Immature natural killer cell (primary cell): ENCODE measurements at regions not wholly inside any gene's neighbourhood (a gene's known extent, or its start where the extent isn't known, plus 50 kb on each side); places are given as distances from the start of the nearest gene placed in this dataset.

Experiments used
- DNase-seq, 3 donors: peaks; one replicate each; pipeline ENCODE4 v3.0.0; 2022; ENCODE audit warnings: mixed read lengths in 1 of 3
- H3K27ac Mint-ChIP-seq, 6 donors: one replicate each; pipeline ENCODE4 v1.8.0; 2020; ENCODE audit warnings: mixed read lengths in 6 of 6, mild to moderate bottlenecking in 5 of 6, inconsistent platforms in 4 of 6, moderate library complexity in 3 of 6
- H3K27me3 Mint-ChIP-seq, 3 donors: one replicate each; pipeline ENCODE4 v1.8.0; 2020 to 2021; ENCODE audit warnings: low read depth in 3 of 3, mild to moderate bottlenecking in 3 of 3, mixed read lengths in 3 of 3, moderate library complexity in 3 of 3, inconsistent platforms in 1 of 3
- H3K36me3 Mint-ChIP-seq, 3 donors: one replicate each; pipeline ENCODE4 v1.8.0; 2020; ENCODE audit warnings: mixed read lengths in 3 of 3, inconsistent platforms in 2 of 3, mild to moderate bottlenecking in 2 of 3
- H3K4me1 Mint-ChIP-seq, 2 donors: one replicate each; pipeline ENCODE4 v1.8.0; 2020; ENCODE audit warnings: inconsistent platforms in 2 of 2, mild to moderate bottlenecking in 2 of 2, mixed read lengths in 2 of 2, moderate library complexity in 1 of 2
- H3K4me3 Mint-ChIP-seq, 5 donors: one replicate each; pipeline ENCODE4 v1.8.0; 2020; ENCODE audit warnings: mild to moderate bottlenecking in 5 of 5, mixed read lengths in 5 of 5, inconsistent platforms in 3 of 5, moderate library complexity in 3 of 5
- H3K9me3 Mint-ChIP-seq, 6 donors: one replicate each; pipeline ENCODE4 v1.8.0; 2020; ENCODE audit warnings: mild to moderate bottlenecking in 6 of 6, mixed read lengths in 6 of 6, inconsistent platforms in 4 of 6, moderate library complexity in 3 of 6

DNA sequence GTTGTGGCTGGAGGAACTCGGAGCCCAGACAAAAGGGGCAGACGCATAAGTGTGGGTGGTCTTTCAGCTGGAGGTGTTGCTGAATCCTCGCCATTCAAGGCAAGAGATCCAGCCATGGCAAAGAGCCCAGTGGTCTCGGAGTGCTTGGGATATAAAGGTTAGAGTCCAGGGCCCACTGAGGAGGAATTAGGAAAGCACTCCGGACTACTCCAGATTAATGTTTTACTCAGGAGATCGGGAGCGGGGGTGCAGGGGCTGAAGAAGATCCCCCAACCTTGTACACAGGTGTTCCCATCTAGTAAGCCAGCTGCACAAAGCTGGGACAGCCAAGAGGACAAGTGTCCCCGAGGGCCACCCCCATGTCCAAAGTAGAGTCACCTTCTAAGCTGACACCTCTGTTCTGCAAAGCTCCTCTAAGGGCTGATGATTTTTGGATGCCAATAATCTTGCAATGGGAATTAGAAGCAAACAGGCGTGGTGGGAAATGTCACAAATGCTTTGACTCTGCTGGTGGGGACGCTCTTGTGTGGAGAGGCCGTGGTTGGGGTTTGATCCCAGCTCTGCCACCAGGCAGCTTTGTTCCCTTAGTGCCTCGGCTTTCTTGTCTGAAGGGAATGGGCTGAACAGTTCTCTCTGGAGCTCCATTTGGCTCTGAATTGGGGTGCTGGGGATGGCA, 194.3 kb upstream of the SOX1 start:
- H3K4me1 Mint-ChIP-seq = no peaks in the 10 kb centered on the region

DNA sequence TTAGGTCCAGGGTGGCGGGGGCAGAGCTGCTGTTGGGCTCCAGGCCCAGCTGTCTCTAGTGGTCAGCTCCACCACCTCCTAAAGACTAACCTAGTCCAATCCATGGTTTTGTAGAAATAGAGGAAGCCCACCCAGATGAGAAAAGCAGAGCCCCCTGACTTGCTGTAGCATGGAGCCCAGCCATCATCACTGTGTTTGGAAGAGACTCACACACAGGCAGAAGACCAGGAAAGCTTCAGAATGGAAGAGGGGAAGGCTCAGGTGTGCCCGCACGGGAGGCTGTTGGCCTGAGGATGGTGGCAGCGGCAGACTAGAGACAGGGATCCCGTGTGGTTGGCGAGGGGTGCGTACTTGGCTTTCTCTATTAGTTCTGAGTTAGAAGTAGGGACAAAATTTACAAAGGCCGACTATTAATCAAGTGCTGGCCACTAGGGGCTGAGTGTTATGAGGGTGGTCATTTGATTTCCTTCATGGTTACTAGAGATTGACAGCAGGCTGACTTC, 193.2 kb upstream of the SOX1 start:
- no peak overlapping the region for H3K27ac Mint-ChIP-seq

More for the DNA sequence above, 194.3 kb upstream of the SOX1 start:
- H3K36me3 Mint-ChIP-seq = no peaks in the 10 kb centered on the region
- peaks cover 0 to 4% (median 0%) of the 10 kb centered on the region in 6 donors for H3K9me3 Mint-ChIP-seq
- peaks cover 0 to 4% (median 0%) of the 10 kb centered on the region in 3 donors for H3K27me3 Mint-ChIP-seq
- no peak for DNase-seq
- H3K27ac Mint-ChIP-seq = no peak overlapping the region
- H3K4me3 Mint-ChIP-seq = no peak overlapping the region

DNA sequence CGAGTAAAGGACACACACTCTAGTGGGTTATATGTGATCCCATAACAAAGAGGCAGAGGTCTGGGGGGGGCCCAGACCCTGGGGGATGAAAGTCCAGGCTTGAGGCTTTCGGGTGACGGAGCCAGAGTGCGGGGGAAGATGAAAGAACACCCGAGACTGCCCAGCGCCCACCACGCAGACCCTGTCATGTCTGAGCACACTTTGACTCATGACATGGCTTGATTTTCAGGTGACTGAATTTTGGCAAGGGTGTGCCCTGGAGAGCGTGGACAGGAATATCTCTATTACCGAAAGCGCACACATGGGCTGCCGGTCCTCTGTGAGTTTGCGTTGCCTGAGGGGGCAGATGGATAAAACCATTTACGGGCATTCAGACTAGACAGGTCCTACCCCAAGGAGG, 192.0 kb upstream of the SOX1 start:
- peaks cover 0 to 2% (median 0%) of the 10 kb centered on the region in 3 donors for H3K27me3 Mint-ChIP-seq
- no peak overlapping the region for H3K4me3 Mint-ChIP-seq
- H3K27ac Mint-ChIP-seq = no peak overlapping the region
- no peaks in the 10 kb centered on the region for H3K9me3 Mint-ChIP-seq
- DNase-seq = no peak
- H3K4me1 Mint-ChIP-seq = no peaks in the 10 kb centered on the region
- no peaks in the 10 kb centered on the region for H3K36me3 Mint-ChIP-seq

More for the DNA sequence above, 193.2 kb upstream of the SOX1 start:
- no peak overlapping the region for H3K4me3 Mint-ChIP-seq
- H3K36me3 Mint-ChIP-seq = no peaks in the 10 kb centered on the region
- peaks cover 0 to 2% (median 0%) of the 10 kb centered on the region in 3 donors for H3K27me3 Mint-ChIP-seq
- no peaks in the 10 kb centered on the region for H3K4me1 Mint-ChIP-seq
- DNase-seq = no peak
- H3K9me3 Mint-ChIP-seq = no peaks in the 10 kb centered on the region

DNA sequence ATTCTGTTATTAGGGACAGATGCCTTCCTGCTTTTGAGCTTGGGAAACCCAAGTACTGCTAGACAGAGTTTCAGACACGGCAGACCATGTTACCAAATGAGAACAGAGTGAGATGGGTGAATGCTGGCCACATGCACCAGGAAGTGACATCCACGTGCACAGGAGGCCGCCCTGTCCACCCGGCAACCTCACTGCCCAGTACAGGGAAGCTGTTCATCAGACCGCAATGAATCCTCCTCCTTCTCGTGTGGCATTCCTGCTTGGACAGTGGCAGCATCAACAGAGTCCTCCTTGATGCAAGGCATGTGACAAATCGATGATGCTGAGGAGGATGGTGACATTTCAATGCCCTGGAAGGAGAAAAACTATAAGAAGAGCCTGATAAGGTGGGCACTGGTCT, 191.0 kb upstream of the SOX1 start:
- no peaks in the 10 kb centered on the region for H3K4me1 Mint-ChIP-seq
- no peak for DNase-seq

DNA sequence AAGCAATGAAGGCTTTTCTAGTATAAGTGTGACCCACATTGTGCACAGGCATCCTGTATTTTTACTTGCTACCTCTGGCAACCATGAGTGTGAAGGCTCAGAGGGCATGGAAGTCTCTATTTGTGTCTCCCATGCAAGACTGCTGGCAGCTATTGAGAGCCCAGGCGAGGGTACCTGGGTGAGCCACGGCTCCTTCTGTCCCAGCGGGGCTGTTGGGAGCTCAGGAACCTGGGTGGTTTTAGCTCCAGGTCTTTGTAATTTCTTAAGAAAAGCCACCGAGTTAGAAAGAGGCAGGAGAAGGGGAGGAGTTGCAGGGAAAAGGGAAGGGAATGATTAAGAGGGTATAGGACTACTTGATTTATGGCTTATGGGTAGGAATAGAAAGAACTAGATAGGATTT, 190.4 kb upstream of the SOX1 start:
- H3K9me3 Mint-ChIP-seq = no peaks in the 10 kb centered on the region
- no peak overlapping the region for H3K27ac Mint-ChIP-seq
- peaks cover 0 to 2% (median 0%) of the 10 kb centered on the region in 3 donors for H3K27me3 Mint-ChIP-seq
- H3K4me3 Mint-ChIP-seq = no peak overlapping the region
- no peak for DNase-seq
- no peaks in the 10 kb centered on the region for H3K4me1 Mint-ChIP-seq
- no peaks in the 10 kb centered on the region for H3K36me3 Mint-ChIP-seq

More for the DNA sequence above, 191.0 kb upstream of the SOX1 start:
- Mint-ChIP-seq H3K27ac (no peak overlapping the region), H3K36me3 (no peaks in the 10 kb centered on the region), H3K9me3 (no peaks in the 10 kb centered on the region), H3K4me3 (no peak overlapping the region), H3K27me3 (peaks cover 0 to 2% (median 0%) of the 10 kb centered on the region in 3 donors)

DNA sequence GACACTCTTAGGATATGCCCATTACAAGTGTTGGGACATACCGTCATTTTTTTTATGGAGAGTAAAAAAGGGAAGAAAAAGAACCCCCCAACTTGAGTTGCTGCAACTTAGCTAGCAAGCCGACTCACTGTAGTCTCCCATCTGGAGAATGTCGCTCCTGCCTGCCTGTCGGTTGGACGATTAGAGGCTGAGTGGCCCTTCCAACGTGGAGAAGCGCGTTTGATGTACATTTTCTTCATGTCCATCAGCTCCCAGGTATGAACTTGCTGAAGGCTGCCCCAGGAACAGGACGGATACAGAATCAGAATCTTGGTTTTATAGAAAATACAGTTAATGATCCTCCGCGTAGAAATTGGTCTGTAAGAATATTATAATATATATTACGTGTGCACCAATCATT, 189.0 kb upstream of the SOX1 start:
- H3K27ac Mint-ChIP-seq = no peak overlapping the region
- no peaks in the 10 kb centered on the region for H3K4me1 Mint-ChIP-seq
- no peaks in the 10 kb centered on the region for H3K9me3 Mint-ChIP-seq
- H3K36me3 Mint-ChIP-seq = no peaks in the 10 kb centered on the region
- DNase-seq = no peak
- no peaks in the 10 kb centered on the region for H3K27me3 Mint-ChIP-seq
- no peak overlapping the region for H3K4me3 Mint-ChIP-seq

GRCh38 chr13:111879719-111880118, 187.2 kb upstream of the SOX1 start:
- Mint-ChIP-seq H3K27ac (no peak overlapping the region), H3K27me3 (no peaks in the 10 kb centered on the region), H3K36me3 (no peaks in the 10 kb centered on the region), H3K9me3 (no peaks in the 10 kb centered on the region), H3K4me3 (no peak overlapping the region), H3K4me1 (no peaks in the 10 kb centered on the region)
- DNase-seq = no peak

DNA sequence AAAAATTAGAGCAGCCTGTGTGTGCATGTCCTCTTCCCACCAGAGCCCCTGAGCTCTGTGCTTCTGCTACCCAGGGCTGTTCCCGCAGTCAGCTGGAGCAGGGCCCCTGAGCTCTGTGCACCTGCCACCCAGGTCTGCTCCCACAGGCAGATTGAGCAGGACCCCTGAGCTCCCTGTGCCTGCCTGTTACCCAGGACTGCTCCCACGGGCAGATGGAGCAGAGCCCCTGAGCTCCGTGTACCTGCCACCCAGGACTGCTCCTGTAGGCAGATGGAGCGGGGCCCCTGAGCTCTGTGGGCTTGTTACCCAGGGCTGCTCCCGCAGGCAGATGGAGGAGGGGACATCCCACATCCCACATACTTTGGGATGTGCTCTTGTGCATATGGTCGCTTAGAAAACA, 186.8 kb upstream of the SOX1 start:
- Mint-ChIP-seq H3K4me3 (no peak overlapping the region), H3K36me3 (no peaks in the 10 kb centered on the region), H3K9me3 (no peaks in the 10 kb centered on the region), H3K4me1 (no peaks in the 10 kb centered on the region), H3K27me3 (no peaks in the 10 kb centered on the region), H3K27ac (no peak overlapping the region)
- DNase-seq = no peak

GRCh38 chr13:111881700-111882099, 185.2 kb upstream of the SOX1 start:
- Mint-ChIP-seq H3K4me3 (no peak overlapping the region), H3K27me3 (no peaks in the 10 kb centered on the region), H3K4me1 (no peaks in the 10 kb centered on the region), H3K27ac (no peak overlapping the region), H3K9me3 (no peaks in the 10 kb centered on the region), H3K36me3 (no peaks in the 10 kb centered on the region)
- DNase-seq = no peak

DNA sequence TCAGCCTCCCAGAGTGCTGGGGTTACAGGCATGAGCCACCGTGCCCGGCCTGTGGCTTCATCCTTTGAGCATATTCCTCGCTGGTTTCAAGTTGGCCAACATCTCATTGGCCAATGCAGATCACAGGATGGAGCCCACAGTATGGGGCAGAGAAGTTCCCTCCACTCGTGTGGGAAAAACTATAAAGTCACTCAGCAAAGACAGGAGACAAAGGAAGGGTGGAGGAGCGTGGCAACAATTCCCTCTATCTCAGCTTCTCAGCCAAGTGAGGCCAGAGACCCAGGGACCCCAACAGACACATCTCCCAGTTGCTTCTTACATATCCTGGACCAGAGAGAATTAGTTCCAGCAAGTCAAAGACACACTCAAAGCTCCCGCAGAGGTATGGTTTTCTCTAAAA, 184.6 kb upstream of the SOX1 start:
- no peak overlapping the region for H3K4me3 Mint-ChIP-seq
- H3K27ac Mint-ChIP-seq = no peak overlapping the region
- no peaks in the 10 kb centered on the region for H3K4me1 Mint-ChIP-seq
- H3K27me3 Mint-ChIP-seq = no peaks in the 10 kb centered on the region
- no peaks in the 10 kb centered on the region for H3K9me3 Mint-ChIP-seq
- DNase-seq = no peak
- H3K36me3 Mint-ChIP-seq = no peaks in the 10 kb centered on the region

GRCh38 chr13:111883571-111884343, 183.2 kb upstream of the SOX1 start:
- Mint-ChIP-seq H3K9me3 (no peaks in the 10 kb centered on the region), H3K27ac (no peak overlapping the region), H3K4me1 (no peaks in the 10 kb centered on the region), H3K27me3 (no peaks in the 10 kb centered on the region), H3K4me3 (no peak overlapping the region), H3K36me3 (no peaks in the 10 kb centered on the region)
- DNase-seq = no peak

DNA sequence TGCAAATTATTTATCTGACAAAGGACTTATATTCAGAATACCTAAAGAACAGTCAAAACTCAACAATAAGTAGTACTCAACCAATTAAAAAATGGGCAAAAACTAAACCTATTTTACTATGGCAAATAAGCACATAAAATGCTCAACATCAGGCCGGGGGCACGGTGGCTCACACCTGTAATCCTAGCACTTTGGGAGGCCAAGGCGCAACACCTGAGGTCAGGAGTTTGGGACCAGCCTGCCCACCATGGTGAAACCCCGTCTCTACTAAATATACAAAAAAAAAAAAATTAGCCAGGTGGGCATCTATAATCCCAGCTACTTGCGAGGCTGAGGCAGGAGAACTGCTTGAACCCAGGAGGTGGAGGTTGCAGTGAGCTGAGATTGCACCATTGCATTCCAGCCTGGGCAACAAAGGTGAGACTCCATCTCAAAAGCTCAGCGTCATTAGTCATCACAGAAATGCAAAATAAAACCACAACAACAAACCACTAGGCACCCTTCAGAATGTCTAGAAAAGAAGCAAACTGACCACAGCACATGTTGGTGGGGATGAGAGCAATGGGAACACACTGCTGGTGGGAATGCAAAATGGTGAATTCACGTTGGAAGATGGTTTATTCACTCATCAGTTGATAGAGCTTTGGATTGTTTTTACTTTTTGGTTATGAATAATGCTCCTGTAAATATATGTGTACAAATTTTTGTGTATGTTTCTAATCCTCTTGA, 180.6 kb upstream of the SOX1 start:
- peaks cover 3 to 5% (median 4%) of the 10 kb centered on the region in 3 donors for H3K27me3 Mint-ChIP-seq
- no peak for DNase-seq
- H3K27ac Mint-ChIP-seq = no peak overlapping the region
- H3K9me3 Mint-ChIP-seq = no peaks in the 10 kb centered on the region
- no peaks in the 10 kb centered on the region for H3K4me1 Mint-ChIP-seq
- H3K4me3 Mint-ChIP-seq = no peak overlapping the region
- no peaks in the 10 kb centered on the region for H3K36me3 Mint-ChIP-seq

GRCh38 chr13:111893071-111893606, 173.8 kb upstream of the SOX1 start:
- no peak for DNase-seq
- Mint-ChIP-seq H3K4me3 (no peak overlapping the region), H3K27me3 (peaks cover 16 to 24% (median 19%) of the 10 kb centered on the region in 3 donors), H3K36me3 (no peaks in the 10 kb centered on the region), H3K9me3 (no peaks in the 10 kb centered on the region), H3K27ac (no peak overlapping the region), H3K4me1 (no peaks in the 10 kb centered on the region)
